Activated T-cell treated with anti-CD3 and anti-CD28 coated beads for 4 hours (primary cell): ENCODE measurements at regions not wholly inside any gene's neighbourhood (a gene's known extent, or its start where the extent isn't known, plus 50 kb on each side); places are given as distances from the start of the nearest gene placed in this dataset.
"Not testable (repeated sequence)": the region's sequence is repeated elsewhere in the genome, so short reads cannot be mapped to it uniquely, and the experiment has no call there.

Experiments used
- DNase-seq: peaks from one replicate; pipeline ENCODE4 v3.0.0-alpha.2; 2020

- not testable (repeated sequence) for DNase-seq
Observed at GRCh38 chr21:13802757-13803156, 193.2 kb downstream of the POTED start.
